Kidney (tissue), 13 donors: ENCODE measurements at regions not wholly inside any gene's neighbourhood (a gene's known extent, or its start where the extent isn't known, plus 50 kb on each side); places are given as distances from the start of the nearest gene placed in this dataset.
"Not testable (repeated sequence)": the region's sequence is repeated elsewhere in the genome, so short reads cannot be mapped to it uniquely, and the experiment has no call there.

Experiments used
- DNase-seq, 5 donors: peaks; one replicate each; pipeline ENCODE4 v3.0.0-alpha.2; 2013 to 2020
- FAIRE-seq: peaks from 2 replicates; lab custom pipeline; 2012; peaks lifted over from hg19 to GRCh38; lab: Jason Lieb, UNC
- H3K27ac ChIP-seq, 2 donors: one replicate each; pipeline ENCODE4 v1.7.0; 2013; ENCODE audit warnings: low read depth in 2 of 2, low read length in 2 of 2, inconsistent platforms in 1 of 2
- H3K27me3 ChIP-seq: one replicate; pipeline ENCODE4 v1.7.1; 2013; ENCODE audit warnings: low read length, inconsistent platforms; ENCODE audit not compliant: control insufficient read depth, insufficient read depth
- H3K36me3 ChIP-seq, 3 donors: one replicate each; pipeline versions ENCODE4 v1.7.0 to v1.7.1; 2013; ENCODE audit warnings: low read length in 3 of 3, control low read depth in 1 of 3, inconsistent platforms in 1 of 3; ENCODE audit not compliant: insufficient read depth in 3 of 3, control insufficient read depth in 2 of 3
- H3K4me1 ChIP-seq, 3 donors: one replicate each; pipeline versions ENCODE4 v1.7.0 to v1.7.1; 2013; ENCODE audit warnings: low read length in 3 of 3, inconsistent platforms in 1 of 3, low read depth in 1 of 3; ENCODE audit not compliant: control insufficient read depth in 2 of 3, insufficient read depth in 2 of 3
- H3K4me3 ChIP-seq, 3 donors: one replicate each; pipeline versions ENCODE4 v1.7.0 to v1.8.1; 2013; ENCODE audit warnings: low read length in 3 of 3, control low read depth in 1 of 3, inconsistent platforms in 1 of 3
- H3K9ac ChIP-seq, 3 donors: one replicate each; pipeline versions ENCODE4 v1.7.0 to v1.7.1; 2013; ENCODE audit warnings: low read length in 3 of 3, control low read depth in 1 of 3, inconsistent platforms in 1 of 3
- H3K9me3 ChIP-seq, 3 donors: one replicate each; pipeline versions ENCODE4 v1.7.0 to v1.7.1; 2013; ENCODE audit warnings: low read length in 3 of 3, control low read depth in 1 of 3, inconsistent platforms in 1 of 3; ENCODE audit not compliant: control insufficient read depth in 2 of 3, insufficient read depth in 1 of 3
- intact Hi-C: fragments of 100-400 bp; cut with DNase I; formaldehyde crosslinking; loops from one replicate; pipeline ENCODE4 v1.11.1; 2022
- TF ChIP-seq, protein P1 (sequence below): IDR thresholded peaks from 3 replicates; pipeline ENCODE4 v1.5.1; 2012; ENCODE audit warnings: mild to moderate bottlenecking, moderate library complexity, borderline replicate concordance; ENCODE audit not compliant: insufficient read depth; ENCODE audit errors: extremely low read depth
- donor health status: control.
- donor health status: control.
- donor health status: control.
- donor health status: control.
- donor health status: control.
- donor health status: DM: yes; HTN: yes; CAD: no.
- donor health status: Normal renal cell carcinoma (clear cell type).

DNA sequence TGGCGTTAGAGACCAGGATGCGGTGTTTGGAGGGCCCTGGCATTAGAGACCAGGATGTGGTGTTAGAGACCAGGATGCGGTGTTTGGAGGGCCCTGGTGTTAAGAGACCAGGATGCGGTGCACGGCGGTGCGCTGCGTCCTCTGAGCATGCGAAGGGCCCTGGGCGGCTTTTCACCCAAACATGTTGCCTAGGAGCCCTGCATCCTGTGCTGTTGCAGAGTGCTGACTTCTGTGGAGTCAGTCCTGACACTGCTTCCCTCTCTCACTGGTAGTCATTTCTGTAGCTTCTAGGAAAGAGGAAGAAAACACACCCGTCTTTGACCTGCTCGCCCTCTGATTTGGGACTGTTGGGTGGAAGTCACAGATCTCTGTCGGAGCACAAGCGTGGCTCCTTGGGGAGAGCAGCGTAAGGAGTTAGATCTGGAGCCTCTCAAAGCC lies 141.2 kb downstream of the LAT start:
- FAIRE-seq: no peak
- no peak overlapping the region for H3K4me3 ChIP-seq
- no peaks in the 10 kb centered on the region for H3K27me3 ChIP-seq
- no peaks in the 10 kb centered on the region for H3K9me3 ChIP-seq
- no peak overlapping the region for H3K27ac ChIP-seq
- TF ChIP-seq, protein P1, sequence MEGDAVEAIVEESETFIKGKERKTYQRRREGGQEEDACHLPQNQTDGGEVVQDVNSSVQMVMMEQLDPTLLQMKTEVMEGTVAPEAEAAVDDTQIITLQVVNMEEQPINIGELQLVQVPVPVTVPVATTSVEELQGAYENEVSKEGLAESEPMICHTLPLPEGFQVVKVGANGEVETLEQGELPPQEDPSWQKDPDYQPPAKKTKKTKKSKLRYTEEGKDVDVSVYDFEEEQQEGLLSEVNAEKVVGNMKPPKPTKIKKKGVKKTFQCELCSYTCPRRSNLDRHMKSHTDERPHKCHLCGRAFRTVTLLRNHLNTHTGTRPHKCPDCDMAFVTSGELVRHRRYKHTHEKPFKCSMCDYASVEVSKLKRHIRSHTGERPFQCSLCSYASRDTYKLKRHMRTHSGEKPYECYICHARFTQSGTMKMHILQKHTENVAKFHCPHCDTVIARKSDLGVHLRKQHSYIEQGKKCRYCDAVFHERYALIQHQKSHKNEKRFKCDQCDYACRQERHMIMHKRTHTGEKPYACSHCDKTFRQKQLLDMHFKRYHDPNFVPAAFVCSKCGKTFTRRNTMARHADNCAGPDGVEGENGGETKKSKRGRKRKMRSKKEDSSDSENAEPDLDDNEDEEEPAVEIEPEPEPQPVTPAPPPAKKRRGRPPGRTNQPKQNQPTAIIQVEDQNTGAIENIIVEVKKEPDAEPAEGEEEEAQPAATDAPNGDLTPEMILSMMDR: no peak
- H3K36me3 ChIP-seq: no peaks in the 10 kb centered on the region
- H3K4me1 ChIP-seq: no peaks in the 10 kb centered on the region
- peak in 1 of 5 donors; percentile 50 for DNase-seq
- intact Hi-C loops: no loop called here
- H3K9ac ChIP-seq: no peak overlapping the region

DNA sequence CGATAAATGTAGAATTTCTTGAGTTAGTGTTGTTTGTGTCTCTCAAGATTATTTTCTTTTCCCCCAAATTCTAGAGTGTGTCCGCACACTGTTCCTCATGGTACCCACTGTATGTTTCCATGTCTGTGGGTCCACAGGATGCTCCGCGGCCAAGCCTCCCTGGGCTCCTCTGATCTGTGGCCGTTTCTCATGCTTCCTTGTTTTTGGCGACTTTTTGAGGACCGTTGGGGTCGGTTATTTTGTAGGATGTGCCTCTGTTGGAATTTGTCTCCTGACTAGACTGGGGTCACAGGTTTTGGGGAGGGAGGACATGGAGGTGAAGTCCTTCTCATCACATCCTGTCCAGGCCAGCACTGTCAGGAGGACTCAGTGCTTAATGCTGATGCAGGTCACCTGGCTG lies 140.0 kb downstream of the LAT start:
- TF ChIP-seq, protein P1: no peak
- DNase-seq (no peak), FAIRE-seq (no peak)
- Histone ChIP-seq H3K4me3 (no peak overlapping the region), H3K27ac (no peak overlapping the region), H3K27me3 (no peaks in the 10 kb centered on the region), H3K9ac (no peak overlapping the region), H3K4me1 (no peaks in the 10 kb centered on the region), H3K9me3 (no peaks in the 10 kb centered on the region), H3K36me3 (no peaks in the 10 kb centered on the region)
- intact Hi-C loops: no loop called here

DNA sequence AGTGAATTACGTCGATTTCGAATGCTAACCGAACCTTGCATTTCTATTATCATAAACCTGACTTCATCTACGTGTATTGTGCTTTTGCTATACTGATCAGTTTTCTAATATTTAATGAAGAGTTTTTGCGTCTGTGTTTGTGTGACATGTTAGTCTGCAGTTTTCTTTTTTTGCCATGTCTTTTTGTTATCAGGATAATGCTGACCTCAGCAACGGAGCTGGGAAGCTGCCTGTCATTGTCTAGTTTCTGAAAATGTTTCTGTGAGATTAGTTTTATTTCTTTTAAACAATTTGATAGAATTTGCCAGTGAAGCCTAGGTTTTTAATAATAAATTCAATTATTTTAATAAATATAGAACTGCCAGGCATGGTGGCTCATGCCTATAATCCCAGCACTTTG lies 139.3 kb downstream of the LAT start:
- H3K9ac ChIP-seq, DNase-seq, H3K9me3 ChIP-seq, H3K4me3 ChIP-seq, FAIRE-seq, H3K4me1 ChIP-seq, H3K27ac ChIP-seq, H3K27me3 ChIP-seq, H3K36me3 ChIP-seq, intact Hi-C loops: not testable (repeated sequence)

DNA sequence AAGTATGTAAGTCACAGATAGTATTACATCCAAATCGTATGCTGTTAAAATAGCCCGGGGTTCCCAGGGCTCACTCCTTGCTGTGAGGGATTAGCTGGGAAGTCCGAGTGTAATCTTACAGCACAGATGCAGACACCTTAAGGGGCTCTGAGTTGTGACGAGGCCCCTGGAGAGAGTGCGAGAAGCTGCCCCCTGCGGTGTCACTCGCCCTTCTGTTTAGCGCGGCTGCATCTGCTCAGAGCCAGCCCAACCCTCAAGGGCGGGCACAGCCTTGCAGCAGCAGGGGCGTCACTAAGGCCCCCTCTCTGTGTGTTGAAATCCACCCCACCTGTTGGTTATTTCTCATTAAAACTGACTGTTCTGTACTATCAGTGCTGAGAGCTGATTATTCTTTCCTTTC lies 135.8 kb downstream of the LAT start:
- H3K4me1 ChIP-seq, FAIRE-seq, H3K36me3 ChIP-seq, H3K4me3 ChIP-seq, DNase-seq, H3K27ac ChIP-seq, intact Hi-C loops, H3K9ac ChIP-seq, H3K27me3 ChIP-seq, H3K9me3 ChIP-seq: not testable (repeated sequence)

DNA sequence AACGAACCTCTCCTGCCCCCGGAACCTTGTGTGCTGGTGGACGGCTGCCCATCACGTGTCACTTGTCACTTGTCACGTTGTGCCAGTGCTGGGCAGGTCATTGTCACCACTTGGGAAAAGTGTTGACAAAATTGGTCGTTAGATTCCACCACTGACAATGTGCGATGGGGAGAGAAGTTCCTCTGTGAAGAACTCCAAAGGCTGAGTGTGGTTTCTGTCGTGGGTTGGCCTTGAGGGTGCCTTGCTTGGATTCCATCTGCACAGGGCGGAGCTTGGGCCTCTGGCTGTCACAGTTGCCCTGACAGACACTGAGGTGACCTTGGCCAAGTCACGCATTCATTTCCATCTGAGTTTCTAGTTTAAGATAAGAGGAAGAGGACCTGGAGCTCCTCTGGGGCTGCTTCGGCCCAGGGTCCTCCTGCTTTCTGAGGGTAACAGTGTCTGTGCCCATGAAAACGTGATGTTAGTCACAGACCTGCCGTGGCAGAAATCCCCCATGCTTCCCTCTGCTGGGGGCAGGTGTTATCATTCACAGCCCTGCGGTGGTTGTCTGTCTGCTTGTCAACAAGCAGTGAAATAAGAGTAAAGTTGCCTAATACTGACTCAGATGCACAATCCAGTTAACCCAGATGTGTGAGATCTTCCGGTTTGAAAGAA lies 133.6 kb downstream of the LAT start:
- H3K27ac ChIP-seq, H3K36me3 ChIP-seq, H3K9ac ChIP-seq, H3K4me3 ChIP-seq, FAIRE-seq, H3K9me3 ChIP-seq, H3K4me1 ChIP-seq, H3K27me3 ChIP-seq, intact Hi-C loops, DNase-seq: not testable (repeated sequence)
